ENCODE measurements at regions not wholly inside any gene's neighbourhood (a gene's known extent, or its start where the extent isn't known, plus 50 kb on each side); places are given as distances from the start of the nearest gene placed in this dataset.

DNA sequence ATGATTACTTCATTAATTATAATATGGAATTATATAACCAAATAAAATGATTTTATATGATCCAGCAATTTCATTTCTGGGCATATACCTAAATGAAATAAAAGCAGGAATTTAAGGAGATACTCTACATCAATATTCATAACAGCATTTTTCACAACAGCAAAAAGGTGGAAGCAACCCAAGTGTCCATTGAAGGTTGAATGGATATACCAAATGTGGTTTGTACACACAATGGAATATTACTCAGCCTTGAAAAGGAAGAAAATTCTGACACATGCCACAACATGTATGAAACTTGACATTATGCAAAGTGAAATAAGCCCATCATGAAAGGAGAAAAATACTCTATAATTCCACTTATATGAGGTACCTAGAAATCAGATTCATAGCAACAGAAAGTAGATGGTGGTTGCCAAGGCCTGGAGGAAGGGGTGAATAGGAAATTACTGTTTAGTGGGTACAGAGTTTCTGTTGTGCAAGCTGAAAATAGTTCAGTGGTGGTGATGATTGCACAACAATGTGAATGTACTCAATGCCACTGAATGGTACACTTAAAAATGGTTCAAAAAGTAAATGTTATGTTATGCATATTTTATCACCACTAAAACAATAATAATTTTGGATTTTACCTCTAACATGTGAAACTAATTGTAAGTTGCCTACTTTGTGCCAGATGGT, 471.5 kb downstream of the SPRY1 start:
- Histone ChIP-seq H3K4me3 (ENCODE audit: low read length in 3 of 3) (no peak overlapping the region), H3K9me3 (ENCODE audit: control insufficient read depth in 3 of 3, low read length in 3 of 3) (no peaks in the 10 kb centered on the region), H3K9ac (ENCODE audit: low read depth in 1 of 3, low read length in 3 of 3) (no peak overlapping the region), H3K27me3 (ENCODE audit: control insufficient read depth in 3 of 3, insufficient read depth in 3 of 3, low read length in 3 of 3) (no peaks in the 10 kb centered on the region), H3K27ac (ENCODE audit: low read depth, low read length) (no peak overlapping the region), H3K36me3 (ENCODE audit: control insufficient read depth in 3 of 3, insufficient read depth in 3 of 3, low read length in 3 of 3) (no peaks in the 10 kb centered on the region), H3K4me1 (ENCODE audit: control insufficient read depth in 3 of 3, insufficient read depth in 3 of 3, low read length in 3 of 3) (peaks cover 16 to 29% (median 24%) of the 10 kb centered on the region in 3 donors)

DNA sequence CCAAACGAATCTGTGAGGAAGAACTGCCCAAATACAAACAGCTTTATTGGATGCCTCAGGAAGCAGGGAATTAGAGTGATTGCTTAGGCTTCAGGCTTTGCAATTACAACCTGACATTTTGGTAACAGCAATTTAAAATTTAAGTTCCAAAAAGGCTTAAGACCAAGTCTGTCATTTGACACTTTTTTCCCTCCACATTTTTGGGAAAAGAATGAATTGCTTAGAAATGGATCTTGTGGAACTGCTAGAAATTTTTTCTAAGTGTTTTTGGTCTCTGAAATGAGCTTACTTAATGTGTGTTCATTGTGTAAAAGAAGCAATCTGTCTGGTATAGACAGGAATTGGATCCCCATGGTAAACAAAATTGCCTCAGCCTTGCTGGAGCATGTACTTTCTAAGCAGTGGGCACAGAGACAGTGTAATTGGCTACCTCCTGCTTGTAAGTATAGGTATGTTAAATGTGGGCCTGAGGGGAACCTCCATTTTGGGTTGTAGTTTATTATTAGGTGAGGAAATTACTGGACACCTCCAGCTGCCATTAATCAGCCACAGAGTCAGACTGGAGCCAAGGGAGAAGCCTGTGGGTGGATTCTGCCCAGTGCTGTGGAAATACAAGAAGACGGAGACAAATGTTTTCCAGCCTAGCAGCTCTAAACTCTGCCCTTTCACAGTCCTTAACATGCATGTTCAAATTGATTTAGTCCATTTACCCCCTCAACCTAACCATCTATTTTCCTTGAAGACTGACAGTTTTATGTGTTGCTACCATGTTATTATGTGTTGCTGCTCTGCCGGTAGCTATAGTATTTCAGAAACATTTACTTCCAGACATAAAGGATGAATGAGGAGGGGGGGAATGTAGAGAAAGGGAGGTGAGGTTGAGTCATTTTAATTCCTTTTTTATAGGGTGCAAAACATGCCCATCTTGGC, 473.0 kb downstream of the SPRY1 start:
- Histone ChIP-seq H3K9ac (ENCODE audit: low read depth in 1 of 3, low read length in 3 of 3) (peak overlapping the region in 1 of 3 donors; percentile 18), H3K27me3 (ENCODE audit: control insufficient read depth in 3 of 3, insufficient read depth in 3 of 3, low read length in 3 of 3) (no peaks in the 10 kb centered on the region), H3K36me3 (ENCODE audit: control insufficient read depth in 3 of 3, insufficient read depth in 3 of 3, low read length in 3 of 3) (no peaks in the 10 kb centered on the region), H3K4me3 (ENCODE audit: low read length in 3 of 3) (peak overlapping the region in 2 of 3 donors; percentile 6 to 34), H3K9me3 (ENCODE audit: control insufficient read depth in 3 of 3, low read length in 3 of 3) (no peaks in the 10 kb centered on the region), H3K27ac (ENCODE audit: low read depth, low read length) (peak overlapping the region; percentile 87), H3K4me1 (ENCODE audit: control insufficient read depth in 3 of 3, insufficient read depth in 3 of 3, low read length in 3 of 3) (peaks cover 16 to 29% (median 24%) of the 10 kb centered on the region in 3 donors)

DNA sequence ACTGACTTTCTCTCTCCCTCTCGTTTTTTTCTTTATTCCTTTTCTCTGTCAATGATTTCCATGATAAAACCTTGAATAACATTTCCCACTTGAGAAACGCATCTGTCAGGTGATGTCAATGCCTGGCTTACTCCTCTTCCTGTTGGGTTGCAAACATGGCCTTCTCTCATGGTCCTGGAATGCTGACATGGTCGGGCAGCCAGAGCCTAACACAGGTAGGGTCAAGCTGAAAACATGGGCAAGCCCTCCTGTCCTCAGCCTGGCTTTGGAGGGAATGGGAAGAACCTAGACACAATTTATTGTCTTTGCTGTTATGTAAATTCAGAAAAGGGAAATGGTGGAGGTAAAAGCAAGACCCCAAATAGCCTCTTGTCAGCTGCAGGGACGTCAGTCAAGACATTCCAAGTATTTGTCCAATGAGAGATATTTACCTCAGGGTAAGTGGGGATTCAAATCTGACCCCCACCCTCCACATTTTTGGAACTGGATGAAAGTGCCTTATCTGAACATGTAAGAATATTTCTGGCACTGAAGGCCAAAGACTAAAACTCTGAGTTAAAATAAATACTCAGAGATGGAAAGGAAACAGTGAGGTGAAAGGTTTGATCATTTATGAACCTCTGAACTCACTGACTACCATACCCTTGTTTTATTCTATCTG, 473.8 kb downstream of the SPRY1 start:
- no peaks in the 10 kb centered on the region for H3K36me3 ChIP-seq (ENCODE audit: control insufficient read depth in 3 of 3, insufficient read depth in 3 of 3, low read length in 3 of 3)

DNA sequence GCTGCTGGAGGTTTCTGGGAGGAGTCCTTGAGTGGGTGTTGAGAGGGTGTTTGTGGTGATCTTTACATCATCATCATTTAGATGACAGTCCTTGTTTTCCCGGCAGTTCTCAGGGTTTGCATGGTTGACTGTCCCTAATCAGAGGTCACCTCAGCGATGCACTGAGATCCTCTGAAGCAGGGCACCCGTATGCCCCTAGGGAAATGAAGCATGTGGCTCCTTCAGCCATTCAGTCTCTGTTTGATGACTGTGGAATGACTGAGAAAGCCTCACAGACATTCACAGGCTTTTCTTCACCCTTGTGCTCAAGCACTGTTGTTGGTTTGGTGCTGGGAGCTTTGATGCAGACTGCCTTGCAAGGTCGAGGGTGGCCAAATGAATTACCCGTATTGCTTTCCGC, 474.7 kb downstream of the SPRY1 start:
- Histone ChIP-seq H3K9ac (ENCODE audit: low read depth in 1 of 3, low read length in 3 of 3) (peak overlapping the region in 2 of 3 donors; percentile 33 to 39), H3K9me3 (ENCODE audit: control insufficient read depth in 3 of 3, low read length in 3 of 3) (no peaks in the 10 kb centered on the region), H3K36me3 (ENCODE audit: control insufficient read depth in 3 of 3, insufficient read depth in 3 of 3, low read length in 3 of 3) (no peaks in the 10 kb centered on the region), H3K4me3 (ENCODE audit: low read length in 3 of 3) (peak overlapping the region; percentile 19 to 41 (median 31)), H3K27ac (ENCODE audit: low read depth, low read length) (peak overlapping the region; percentile 87), H3K27me3 (ENCODE audit: control insufficient read depth in 3 of 3, insufficient read depth in 3 of 3, low read length in 3 of 3) (no peaks in the 10 kb centered on the region), H3K4me1 (ENCODE audit: control insufficient read depth in 3 of 3, insufficient read depth in 3 of 3, low read length in 3 of 3) (peaks cover 16 to 29% (median 24%) of the 10 kb centered on the region in 3 donors)

More for the DNA sequence above, 473.8 kb downstream of the SPRY1 start:
- peak overlapping the region in 2 of 3 donors; percentile 6 to 34 for H3K4me3 ChIP-seq (ENCODE audit: low read length in 3 of 3)
- H3K9ac ChIP-seq (ENCODE audit: low read depth in 1 of 3, low read length in 3 of 3): no peak overlapping the region
- peak overlapping the region; percentile 87 for H3K27ac ChIP-seq (ENCODE audit: low read depth, low read length)
- H3K4me1 ChIP-seq (ENCODE audit: control insufficient read depth in 3 of 3, insufficient read depth in 3 of 3, low read length in 3 of 3): peaks cover 16 to 29% (median 24%) of the 10 kb centered on the region in 3 donors
- no peaks in the 10 kb centered on the region for H3K27me3 ChIP-seq (ENCODE audit: control insufficient read depth in 3 of 3, insufficient read depth in 3 of 3, low read length in 3 of 3)
- H3K9me3 ChIP-seq (ENCODE audit: control insufficient read depth in 3 of 3, low read length in 3 of 3): no peaks in the 10 kb centered on the region

DNA sequence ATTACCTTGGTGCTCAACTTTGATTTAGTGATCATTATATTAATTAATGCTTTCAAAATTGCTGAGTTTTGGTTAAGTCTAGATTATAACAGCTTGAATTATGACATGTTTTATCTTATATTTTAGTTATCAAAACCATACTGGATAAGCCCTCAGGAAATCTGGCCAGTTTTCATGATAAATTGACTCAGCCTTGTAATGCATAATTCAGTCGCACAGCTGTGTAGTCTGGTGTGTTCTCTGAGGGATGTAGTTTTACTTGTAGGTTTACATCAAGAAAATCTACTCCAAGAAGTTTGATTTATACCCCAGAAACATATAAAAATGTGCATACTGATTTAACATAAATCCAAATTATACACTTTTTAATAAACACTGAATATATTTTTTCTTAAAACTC, 477.5 kb downstream of the SPRY1 start:
- no peaks in the 10 kb centered on the region for H3K36me3 ChIP-seq (ENCODE audit: control insufficient read depth in 3 of 3, insufficient read depth in 3 of 3, low read length in 3 of 3)
- H3K4me3 ChIP-seq (ENCODE audit: low read length in 3 of 3): no peak overlapping the region
- no peak overlapping the region for H3K9ac ChIP-seq (ENCODE audit: low read depth in 1 of 3, low read length in 3 of 3)
- H3K9me3 ChIP-seq (ENCODE audit: control insufficient read depth in 3 of 3, low read length in 3 of 3): no peaks in the 10 kb centered on the region
- H3K27ac ChIP-seq (ENCODE audit: low read depth, low read length): no peak overlapping the region
- H3K27me3 ChIP-seq (ENCODE audit: control insufficient read depth in 3 of 3, insufficient read depth in 3 of 3, low read length in 3 of 3): no peaks in the 10 kb centered on the region
- peaks cover 16 to 27% (median 22%) of the 10 kb centered on the region in 3 donors for H3K4me1 ChIP-seq (ENCODE audit: control insufficient read depth in 3 of 3, insufficient read depth in 3 of 3, low read length in 3 of 3)

DNA sequence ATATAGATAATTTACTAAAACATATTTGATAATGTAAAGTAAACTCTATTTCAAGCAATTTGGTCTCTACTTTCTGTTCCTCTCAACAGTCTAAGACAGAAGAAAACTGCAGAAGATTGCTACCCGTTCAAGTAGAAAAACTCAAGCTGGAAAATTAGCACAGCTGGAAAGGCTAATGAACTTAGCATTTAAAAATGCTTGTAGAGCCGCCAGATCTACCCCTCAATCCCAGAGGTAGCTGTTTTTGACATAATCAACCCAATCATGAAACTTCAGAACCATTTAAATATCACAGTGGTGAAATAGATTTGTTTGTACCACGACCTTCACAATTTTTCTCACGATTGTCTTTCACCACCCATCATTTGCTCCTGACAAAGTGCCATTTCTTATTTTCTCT, 479.5 kb downstream of the SPRY1 start:
- no peaks in the 10 kb centered on the region for H3K27me3 ChIP-seq (ENCODE audit: control insufficient read depth in 3 of 3, insufficient read depth in 3 of 3, low read length in 3 of 3)
- no peak overlapping the region for H3K27ac ChIP-seq (ENCODE audit: low read depth, low read length)
- no peak overlapping the region for H3K4me3 ChIP-seq (ENCODE audit: low read length in 3 of 3)
- no peaks in the 10 kb centered on the region for H3K9me3 ChIP-seq (ENCODE audit: control insufficient read depth in 3 of 3, low read length in 3 of 3)
- peaks cover 4 to 6% (median 6%) of the 10 kb centered on the region in 3 donors for H3K4me1 ChIP-seq (ENCODE audit: control insufficient read depth in 3 of 3, insufficient read depth in 3 of 3, low read length in 3 of 3)
- no peak overlapping the region for H3K9ac ChIP-seq (ENCODE audit: low read depth in 1 of 3, low read length in 3 of 3)
- no peaks in the 10 kb centered on the region for H3K36me3 ChIP-seq (ENCODE audit: control insufficient read depth in 3 of 3, insufficient read depth in 3 of 3, low read length in 3 of 3)

DNA sequence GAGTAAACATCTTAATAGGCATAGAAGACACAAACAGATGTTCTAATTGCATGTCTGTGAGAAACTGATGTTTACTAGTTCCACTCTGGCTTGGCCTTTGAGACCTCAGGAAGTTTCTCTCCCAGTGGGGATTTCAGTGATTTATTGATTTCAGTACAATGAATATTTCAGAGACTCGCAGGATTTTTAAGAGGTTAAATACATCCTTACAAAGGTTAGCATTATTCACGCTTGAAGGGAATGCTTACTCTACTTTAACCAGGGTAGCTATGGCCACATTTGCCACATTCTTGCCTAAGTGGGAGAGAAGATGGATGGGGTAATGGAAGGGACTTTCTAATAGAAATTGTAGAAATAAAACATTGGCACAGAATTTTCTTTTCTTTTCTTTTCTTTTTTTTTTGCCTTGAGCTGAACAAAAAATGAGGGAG, 480.1 kb downstream of the SPRY1 start:
- Histone ChIP-seq H3K9ac (ENCODE audit: low read depth in 1 of 3, low read length in 3 of 3) (no peak overlapping the region), H3K4me1 (ENCODE audit: control insufficient read depth in 3 of 3, insufficient read depth in 3 of 3, low read length in 3 of 3) (peaks cover 0 to 2% (median under 1%) of the 10 kb centered on the region in 3 donors), H3K27me3 (ENCODE audit: control insufficient read depth in 3 of 3, insufficient read depth in 3 of 3, low read length in 3 of 3) (no peaks in the 10 kb centered on the region), H3K9me3 (ENCODE audit: control insufficient read depth in 3 of 3, low read length in 3 of 3) (no peaks in the 10 kb centered on the region), H3K36me3 (ENCODE audit: control insufficient read depth in 3 of 3, insufficient read depth in 3 of 3, low read length in 3 of 3) (no peaks in the 10 kb centered on the region), H3K27ac (ENCODE audit: low read depth, low read length) (no peak overlapping the region), H3K4me3 (ENCODE audit: low read length in 3 of 3) (no peak overlapping the region)

DNA sequence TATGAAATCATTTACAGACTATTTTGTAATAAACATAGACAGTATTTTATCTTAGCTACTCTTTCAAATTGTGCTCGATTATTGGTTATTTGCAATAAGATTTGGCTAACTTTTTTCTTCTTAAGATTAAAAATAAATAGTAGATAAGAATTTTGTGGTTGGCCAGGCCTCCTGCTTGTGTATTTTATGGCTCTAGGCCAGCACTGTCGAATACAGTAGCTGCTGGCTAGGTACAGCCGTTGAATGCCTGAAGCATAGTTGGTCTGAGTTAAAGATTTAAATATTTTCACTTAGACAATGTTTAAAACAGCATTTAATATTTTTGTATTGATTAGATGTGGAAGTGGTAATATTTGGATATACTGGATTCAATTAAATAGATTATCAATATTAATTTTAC, 481.0 kb downstream of the SPRY1 start:
- Histone ChIP-seq H3K27me3 (ENCODE audit: control insufficient read depth in 3 of 3, insufficient read depth in 3 of 3, low read length in 3 of 3) (no peaks in the 10 kb centered on the region), H3K36me3 (ENCODE audit: control insufficient read depth in 3 of 3, insufficient read depth in 3 of 3, low read length in 3 of 3) (no peaks in the 10 kb centered on the region), H3K4me1 (ENCODE audit: control insufficient read depth in 3 of 3, insufficient read depth in 3 of 3, low read length in 3 of 3) (no peaks in the 10 kb centered on the region), H3K4me3 (ENCODE audit: low read length in 3 of 3) (no peak overlapping the region), H3K9me3 (ENCODE audit: control insufficient read depth in 3 of 3, low read length in 3 of 3) (no peaks in the 10 kb centered on the region), H3K9ac (ENCODE audit: low read depth in 1 of 3, low read length in 3 of 3) (no peak overlapping the region), H3K27ac (ENCODE audit: low read depth, low read length) (no peak overlapping the region)

DNA sequence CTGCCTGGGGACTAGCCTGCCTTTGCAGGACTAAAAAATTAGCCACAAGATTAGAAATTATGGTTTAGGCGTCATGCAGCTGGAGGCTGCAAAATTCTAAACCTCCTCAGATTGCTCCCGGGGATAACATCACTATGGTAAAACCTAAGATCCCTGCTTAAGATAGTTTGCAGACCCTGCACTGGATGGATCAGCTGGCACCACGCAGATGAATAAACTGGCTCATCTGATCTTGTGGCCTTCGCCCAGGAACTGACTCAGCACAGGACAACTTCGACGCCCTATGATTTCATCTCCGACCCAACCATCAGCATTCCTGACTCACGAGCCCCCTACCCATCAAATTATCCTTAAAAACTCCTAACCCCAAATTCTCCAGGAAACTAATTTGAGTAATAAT, 482.4 kb downstream of the SPRY1 start:
- no peak overlapping the region for H3K9ac ChIP-seq (ENCODE audit: low read depth in 1 of 3, low read length in 3 of 3)
- H3K36me3 ChIP-seq (ENCODE audit: control insufficient read depth in 3 of 3, insufficient read depth in 3 of 3, low read length in 3 of 3): no peaks in the 10 kb centered on the region
- no peaks in the 10 kb centered on the region for H3K9me3 ChIP-seq (ENCODE audit: control insufficient read depth in 3 of 3, low read length in 3 of 3)
- H3K27ac ChIP-seq (ENCODE audit: low read depth, low read length): no peak overlapping the region
- no peak overlapping the region for H3K4me3 ChIP-seq (ENCODE audit: low read length in 3 of 3)
- no peaks in the 10 kb centered on the region for H3K27me3 ChIP-seq (ENCODE audit: control insufficient read depth in 3 of 3, insufficient read depth in 3 of 3, low read length in 3 of 3)
- H3K4me1 ChIP-seq (ENCODE audit: control insufficient read depth in 3 of 3, insufficient read depth in 3 of 3, low read length in 3 of 3): no peaks in the 10 kb centered on the region

Data from skeletal muscle tissue (tissue), 3 donors.